Glutamatergic neuron (in vitro differentiated cells): ENCODE measurements at regions not wholly inside any gene's neighbourhood (a gene's known extent, or its start where the extent isn't known, plus 50 kb on each side); places are given as distances from the start of the nearest gene placed in this dataset.

Experiments
- DNase-seq: peaks from one replicate; pipeline ENCODE4 v3.0.0; 2022
- H3K27ac Mint-ChIP-seq: one replicate; pipeline ENCODE4 v1.8.0; 2020; ENCODE audit warnings: mild to moderate bottlenecking, mixed read lengths, inconsistent platforms; ENCODE audit not compliant: unreplicated experiment
- H3K27me3 Mint-ChIP-seq: one replicate; pipeline ENCODE4 v1.8.0; 2020; ENCODE audit warnings: mild to moderate bottlenecking, moderate library complexity, mixed read lengths, inconsistent platforms; ENCODE audit not compliant: unreplicated experiment
- H3K36me3 Mint-ChIP-seq: one replicate; pipeline ENCODE4 v1.8.0; 2020; ENCODE audit warnings: mild to moderate bottlenecking, mixed read lengths, inconsistent platforms; ENCODE audit not compliant: unreplicated experiment
- H3K4me1 Mint-ChIP-seq: one replicate; pipeline ENCODE4 v1.8.0; 2020; ENCODE audit warnings: mild to moderate bottlenecking, low read depth, mixed read lengths, inconsistent platforms; ENCODE audit not compliant: unreplicated experiment
- H3K4me3 Mint-ChIP-seq: one replicate; pipeline ENCODE4 v1.8.0; 2020; ENCODE audit warnings: mild to moderate bottlenecking, mixed read lengths, inconsistent platforms; ENCODE audit not compliant: unreplicated experiment
- H3K9me3 Mint-ChIP-seq: one replicate; pipeline ENCODE4 v1.8.0; 2020; ENCODE audit warnings: mild to moderate bottlenecking, moderate library complexity, mixed read lengths, inconsistent platforms; ENCODE audit not compliant: unreplicated experiment
- TF ChIP-seq, protein P1 (sequence below): fragments of 200-600 bp; sonication (generic); IDR thresholded peaks from one replicate; pipeline ENCODE4 v1.5.0; 2021; ENCODE audit not compliant: partially characterized antibody, unreplicated experiment

DNA sequence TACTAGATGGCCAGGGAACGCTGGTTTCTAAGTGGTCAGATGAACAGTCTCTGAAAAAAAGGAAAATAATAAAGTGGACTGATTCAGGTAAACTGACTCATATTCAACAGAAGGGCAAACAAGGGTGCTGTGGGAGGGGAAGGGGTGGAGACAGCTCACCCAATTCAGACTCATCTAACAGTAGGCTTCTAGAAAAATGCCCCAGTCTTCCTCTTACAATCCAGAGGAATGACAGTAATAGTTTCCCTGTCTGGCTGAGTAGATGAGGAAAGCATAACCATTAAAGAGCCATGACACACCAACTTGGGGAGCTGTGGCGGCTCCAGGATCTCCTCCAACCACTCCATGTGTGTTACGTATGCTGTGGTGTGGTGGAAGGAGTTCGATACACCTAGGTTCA, 231.4 kb upstream of the UMPS start:
- no peak overlapping the region for H3K4me3 Mint-ChIP-seq
- no peaks in the 10 kb centered on the region for H3K4me1 Mint-ChIP-seq
- TF ChIP-seq, protein P1, sequence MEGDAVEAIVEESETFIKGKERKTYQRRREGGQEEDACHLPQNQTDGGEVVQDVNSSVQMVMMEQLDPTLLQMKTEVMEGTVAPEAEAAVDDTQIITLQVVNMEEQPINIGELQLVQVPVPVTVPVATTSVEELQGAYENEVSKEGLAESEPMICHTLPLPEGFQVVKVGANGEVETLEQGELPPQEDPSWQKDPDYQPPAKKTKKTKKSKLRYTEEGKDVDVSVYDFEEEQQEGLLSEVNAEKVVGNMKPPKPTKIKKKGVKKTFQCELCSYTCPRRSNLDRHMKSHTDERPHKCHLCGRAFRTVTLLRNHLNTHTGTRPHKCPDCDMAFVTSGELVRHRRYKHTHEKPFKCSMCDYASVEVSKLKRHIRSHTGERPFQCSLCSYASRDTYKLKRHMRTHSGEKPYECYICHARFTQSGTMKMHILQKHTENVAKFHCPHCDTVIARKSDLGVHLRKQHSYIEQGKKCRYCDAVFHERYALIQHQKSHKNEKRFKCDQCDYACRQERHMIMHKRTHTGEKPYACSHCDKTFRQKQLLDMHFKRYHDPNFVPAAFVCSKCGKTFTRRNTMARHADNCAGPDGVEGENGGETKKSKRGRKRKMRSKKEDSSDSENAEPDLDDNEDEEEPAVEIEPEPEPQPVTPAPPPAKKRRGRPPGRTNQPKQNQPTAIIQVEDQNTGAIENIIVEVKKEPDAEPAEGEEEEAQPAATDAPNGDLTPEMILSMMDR: no peak
- peaks cover 3% of the 10 kb centered on the region for H3K27me3 Mint-ChIP-seq
- DNase-seq: no peak
- H3K36me3 Mint-ChIP-seq: peaks cover 8% of the 10 kb centered on the region
- H3K27ac Mint-ChIP-seq: no peak overlapping the region
- H3K9me3 Mint-ChIP-seq: peaks cover 13% of the 10 kb centered on the region

DNA sequence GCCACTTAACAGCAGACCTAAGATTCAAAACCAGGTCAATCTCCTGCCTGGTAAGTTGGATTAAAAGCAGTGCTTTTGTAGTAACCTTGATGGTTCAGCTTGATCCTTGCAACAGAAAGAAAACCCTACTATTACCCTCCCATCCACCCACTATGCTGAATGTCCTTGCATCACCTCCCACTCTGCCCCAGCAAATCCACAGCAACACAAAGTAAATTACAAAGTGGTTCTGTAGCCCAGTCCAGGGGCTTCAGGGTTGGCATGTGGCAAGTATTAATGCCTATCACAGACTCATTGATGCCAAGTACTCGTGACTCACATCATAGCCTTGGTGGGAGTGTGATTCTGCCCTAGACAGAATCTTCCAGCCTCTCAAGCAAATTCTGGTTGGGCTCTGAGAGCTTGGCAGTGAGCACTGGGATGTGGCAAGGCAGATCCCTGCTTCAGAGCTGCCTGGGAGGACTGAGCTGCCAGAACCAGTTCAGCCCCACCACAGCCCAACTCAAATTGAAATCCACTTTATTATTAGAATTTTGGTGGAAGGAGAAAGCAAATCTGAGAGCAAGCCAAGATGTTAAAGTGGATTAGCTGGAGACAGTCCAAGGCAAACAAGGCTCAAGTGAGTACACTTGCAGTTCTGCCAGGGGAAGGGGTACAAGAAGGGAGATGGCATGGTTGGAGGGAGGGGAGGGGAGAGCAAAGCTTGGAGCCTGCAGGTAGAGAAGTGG, 225.8 kb upstream of the UMPS start:
- Mint-ChIP-seq H3K36me3 (peaks cover 8% of the 10 kb centered on the region), H3K27me3 (peaks cover 3% of the 10 kb centered on the region), H3K9me3 (peaks cover 8% of the 10 kb centered on the region), H3K27ac (no peak overlapping the region), H3K4me3 (no peak overlapping the region), H3K4me1 (no peaks in the 10 kb centered on the region)
- TF ChIP-seq, protein P1: no peak
- no peak for DNase-seq

DNA sequence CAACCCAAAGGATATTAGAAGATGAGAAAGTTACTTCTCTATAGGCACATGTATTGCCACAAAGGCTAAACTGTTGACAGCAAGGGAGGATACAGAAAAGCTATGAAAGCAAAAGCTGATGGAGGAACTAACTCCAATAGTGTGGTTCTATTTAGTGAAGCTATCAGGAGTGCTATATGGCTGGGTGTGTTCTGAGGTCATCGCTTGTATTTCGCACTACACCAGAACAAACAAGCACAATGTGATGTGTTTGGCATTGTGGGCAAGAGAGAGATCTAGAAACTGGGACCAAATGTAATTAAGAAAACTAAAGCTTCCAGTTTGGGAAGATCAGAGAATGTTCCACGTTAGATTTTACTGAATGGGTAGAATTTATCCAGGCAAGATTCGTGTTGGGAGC, 220.4 kb upstream of the UMPS start:
- H3K27me3 Mint-ChIP-seq: peaks cover 10% of the 10 kb centered on the region
- peaks cover 6% of the 10 kb centered on the region for H3K9me3 Mint-ChIP-seq
- H3K4me1 Mint-ChIP-seq: peaks cover 3% of the 10 kb centered on the region
- H3K27ac Mint-ChIP-seq: no peak overlapping the region
- DNase-seq: no peak
- no peaks in the 10 kb centered on the region for H3K36me3 Mint-ChIP-seq
- TF ChIP-seq, protein P1: no peak
- H3K4me3 Mint-ChIP-seq: no peak overlapping the region

DNA sequence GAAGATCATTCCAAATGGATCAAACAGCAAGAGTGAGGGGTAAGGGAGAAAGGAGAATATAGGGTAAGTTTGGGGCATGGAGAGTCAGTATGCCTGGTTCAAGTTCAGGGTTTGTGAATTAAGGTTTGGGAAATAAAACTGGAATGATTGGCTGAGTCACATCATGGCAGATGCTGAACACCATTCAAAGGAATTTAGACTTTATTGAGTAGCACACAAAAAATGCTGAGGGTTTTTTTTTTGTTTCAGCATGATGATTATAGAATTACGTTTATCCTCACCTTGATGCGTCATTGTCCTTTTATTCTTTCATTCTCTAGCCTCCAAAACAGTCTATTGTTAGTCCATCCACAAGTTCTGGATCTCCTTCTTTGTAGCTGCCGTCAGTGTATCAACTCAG, 220.0 kb upstream of the UMPS start:
- H3K36me3 Mint-ChIP-seq: no peaks in the 10 kb centered on the region
- TF ChIP-seq, protein P1: no peak
- no peak overlapping the region for H3K27ac Mint-ChIP-seq
- DNase-seq: no peak
- H3K27me3 Mint-ChIP-seq: peaks cover 10% of the 10 kb centered on the region
- peaks cover 3% of the 10 kb centered on the region for H3K4me1 Mint-ChIP-seq
- H3K9me3 Mint-ChIP-seq: peaks cover 6% of the 10 kb centered on the region
- no peak overlapping the region for H3K4me3 Mint-ChIP-seq

DNA sequence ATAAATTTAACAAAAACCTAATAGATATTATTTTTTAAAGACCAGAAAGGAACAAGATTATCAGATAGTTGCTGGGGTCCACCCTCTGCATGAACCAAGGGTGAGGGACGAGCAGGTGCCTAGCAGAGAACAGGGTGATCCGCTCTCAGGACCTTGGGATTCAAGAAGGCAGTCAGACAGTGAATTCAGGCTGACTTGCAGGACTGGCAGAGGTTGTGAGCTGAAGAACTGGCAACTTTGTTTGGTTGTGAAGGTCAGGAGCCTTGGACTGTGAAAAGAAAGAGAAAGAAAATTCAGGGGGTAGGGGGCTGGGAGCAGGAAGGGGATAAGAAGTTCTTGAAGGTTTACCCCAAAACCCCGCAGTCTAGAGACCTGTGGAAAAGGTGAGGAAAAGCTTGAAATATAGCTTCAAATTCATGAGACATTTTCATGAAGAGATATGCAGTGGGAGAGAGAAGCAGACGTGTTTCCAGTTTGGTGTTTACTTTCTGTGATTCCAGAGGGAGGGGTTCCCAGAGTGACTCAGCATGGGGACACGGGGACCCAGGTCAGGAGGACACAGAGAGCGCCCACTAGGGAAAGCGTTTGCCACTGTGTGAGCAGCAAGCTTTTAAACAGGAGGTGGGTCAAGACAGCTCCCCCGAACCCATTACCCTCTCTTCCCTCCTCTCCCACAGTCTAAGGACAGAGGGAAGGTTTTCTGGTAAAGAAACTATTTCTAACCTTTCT, 217.2 kb upstream of the UMPS start:
- no peak overlapping the region for H3K27ac Mint-ChIP-seq
- H3K27me3 Mint-ChIP-seq: peaks cover 10% of the 10 kb centered on the region

More for the DNA sequence above, 217.2 kb upstream of the UMPS start:
- no peak for DNase-seq
- Mint-ChIP-seq H3K4me3 (no peak overlapping the region), H3K36me3 (peaks cover 2% of the 10 kb centered on the region), H3K9me3 (peaks cover 2% of the 10 kb centered on the region), H3K4me1 (peaks cover 3% of the 10 kb centered on the region)
- TF ChIP-seq, protein P1: no peak
